ENCODE measurements at regions not wholly inside any gene's neighbourhood (a gene's known extent, or its start where the extent isn't known, plus 50 kb on each side); places are given as distances from the start of the nearest gene placed in this dataset.

- no peak overlapping the region for H3K27ac ChIP-seq (ENCODE audit: low read depth, low read length)
- no peaks in the 10 kb centered on the region for H3K36me3 ChIP-seq (ENCODE audit: insufficient read depth, low read length)
- no peaks in the 10 kb centered on the region for H3K27me3 ChIP-seq (ENCODE audit: insufficient read depth, low read length)
- H2AFZ ChIP-seq (ENCODE audit: low read length, unreplicated experiment): no peak overlapping the region
- no peaks in the 10 kb centered on the region for H3K4me1 ChIP-seq (ENCODE audit: control insufficient read depth, insufficient read depth, low read length, unreplicated experiment)
- no peaks in the 10 kb centered on the region for H3K79me2 ChIP-seq (ENCODE audit: control insufficient read depth, insufficient read depth, low read length, unreplicated experiment)
- H3K4me3 ChIP-seq (ENCODE audit: low read depth, low read length): no peak overlapping the region
These were observed 75.3 kb upstream of the RPH3AL start for GRCh38 chr17:427891-428290.

- Histone ChIP-seq H3K4me3 (ENCODE audit: low read depth, low read length) (no peak overlapping the region), H3K27ac (ENCODE audit: low read depth, low read length) (no peak overlapping the region), H2AFZ (ENCODE audit: low read length, unreplicated experiment) (no peak overlapping the region), H3K36me3 (ENCODE audit: insufficient read depth, low read length) (no peaks in the 10 kb centered on the region), H3K4me1 (ENCODE audit: control insufficient read depth, insufficient read depth, low read length, unreplicated experiment) (no peaks in the 10 kb centered on the region), H3K27me3 (ENCODE audit: insufficient read depth, low read length) (no peaks in the 10 kb centered on the region), H3K79me2 (ENCODE audit: control insufficient read depth, insufficient read depth, low read length, unreplicated experiment) (no peaks in the 10 kb centered on the region)
These were observed 74.7 kb upstream of the RPH3AL start for GRCh38 chr17:427327-427726.

- Histone ChIP-seq H3K27ac (ENCODE audit: low read depth, low read length) (no peak overlapping the region), H3K4me3 (ENCODE audit: low read depth, low read length) (no peak overlapping the region), H3K4me1 (ENCODE audit: control insufficient read depth, insufficient read depth, low read length, unreplicated experiment) (no peaks in the 10 kb centered on the region), H3K27me3 (ENCODE audit: insufficient read depth, low read length) (no peaks in the 10 kb centered on the region), H3K36me3 (ENCODE audit: insufficient read depth, low read length) (no peaks in the 10 kb centered on the region), H2AFZ (ENCODE audit: low read length, unreplicated experiment) (no peak overlapping the region), H3K79me2 (ENCODE audit: control insufficient read depth, insufficient read depth, low read length, unreplicated experiment) (no peaks in the 10 kb centered on the region)
These were observed 69.8 kb upstream of the RPH3AL start for GRCh38 chr17:422196-422930.

- H3K27ac ChIP-seq (ENCODE audit: low read depth, low read length): no peak overlapping the region
- no peaks in the 10 kb centered on the region for H3K36me3 ChIP-seq (ENCODE audit: insufficient read depth, low read length)
- no peak overlapping the region for H2AFZ ChIP-seq (ENCODE audit: low read length, unreplicated experiment)
- H3K4me1 ChIP-seq (ENCODE audit: control insufficient read depth, insufficient read depth, low read length, unreplicated experiment): no peaks in the 10 kb centered on the region
- H3K27me3 ChIP-seq (ENCODE audit: insufficient read depth, low read length): no peaks in the 10 kb centered on the region
- no peak overlapping the region for H3K4me3 ChIP-seq (ENCODE audit: low read depth, low read length)
- H3K79me2 ChIP-seq (ENCODE audit: control insufficient read depth, insufficient read depth, low read length, unreplicated experiment): no peaks in the 10 kb centered on the region
These were observed 68.0 kb upstream of the RPH3AL start for GRCh38 chr17:420479-421175.

GRCh38 chr17:419073-419735, 66.6 kb upstream of the RPH3AL start:
- Histone ChIP-seq H3K79me2 (ENCODE audit: control insufficient read depth, insufficient read depth, low read length, unreplicated experiment) (no peaks in the 10 kb centered on the region), H2AFZ (ENCODE audit: low read length, unreplicated experiment) (no peak overlapping the region), H3K27me3 (ENCODE audit: insufficient read depth, low read length) (no peaks in the 10 kb centered on the region), H3K36me3 (ENCODE audit: insufficient read depth, low read length) (no peaks in the 10 kb centered on the region), H3K27ac (ENCODE audit: low read depth, low read length) (no peak overlapping the region), H3K4me3 (ENCODE audit: low read depth, low read length) (no peak overlapping the region), H3K4me1 (ENCODE audit: control insufficient read depth, insufficient read depth, low read length, unreplicated experiment) (no peaks in the 10 kb centered on the region)

- Histone ChIP-seq H2AFZ (ENCODE audit: low read length, unreplicated experiment) (no peak overlapping the region), H3K4me3 (ENCODE audit: low read depth, low read length) (no peak overlapping the region), H3K79me2 (ENCODE audit: control insufficient read depth, insufficient read depth, low read length, unreplicated experiment) (no peaks in the 10 kb centered on the region), H3K27ac (ENCODE audit: low read depth, low read length) (no peak overlapping the region), H3K36me3 (ENCODE audit: insufficient read depth, low read length) (no peaks in the 10 kb centered on the region), H3K4me1 (ENCODE audit: control insufficient read depth, insufficient read depth, low read length, unreplicated experiment) (no peaks in the 10 kb centered on the region), H3K27me3 (ENCODE audit: insufficient read depth, low read length) (no peaks in the 10 kb centered on the region)
These were observed 65.8 kb upstream of the RPH3AL start for GRCh38 chr17:418421-418751.

- Histone ChIP-seq H3K36me3 (ENCODE audit: insufficient read depth, low read length) (no peaks in the 10 kb centered on the region), H3K4me1 (ENCODE audit: control insufficient read depth, insufficient read depth, low read length, unreplicated experiment) (no peaks in the 10 kb centered on the region), H3K27ac (ENCODE audit: low read depth, low read length) (no peak overlapping the region), H3K4me3 (ENCODE audit: low read depth, low read length) (no peak overlapping the region), H3K27me3 (ENCODE audit: insufficient read depth, low read length) (no peaks in the 10 kb centered on the region), H3K79me2 (ENCODE audit: control insufficient read depth, insufficient read depth, low read length, unreplicated experiment) (no peaks in the 10 kb centered on the region), H2AFZ (ENCODE audit: low read length, unreplicated experiment) (no peak overlapping the region)
These were observed 65.2 kb upstream of the RPH3AL start for GRCh38 chr17:417691-418420.

GRCh38 chr17:416293-417206, 63.9 kb upstream of the RPH3AL start:
- Histone ChIP-seq H3K4me3 (ENCODE audit: low read depth, low read length) (no peak overlapping the region), H3K4me1 (ENCODE audit: control insufficient read depth, insufficient read depth, low read length, unreplicated experiment) (no peaks in the 10 kb centered on the region), H3K36me3 (ENCODE audit: insufficient read depth, low read length) (no peaks in the 10 kb centered on the region), H3K27ac (ENCODE audit: low read depth, low read length) (no peak overlapping the region), H2AFZ (ENCODE audit: low read length, unreplicated experiment) (no peak overlapping the region), H3K79me2 (ENCODE audit: control insufficient read depth, insufficient read depth, low read length, unreplicated experiment) (no peaks in the 10 kb centered on the region), H3K27me3 (ENCODE audit: insufficient read depth, low read length) (no peaks in the 10 kb centered on the region)

- Histone ChIP-seq H3K4me1 (ENCODE audit: control insufficient read depth, insufficient read depth, low read length, unreplicated experiment) (no peaks in the 10 kb centered on the region), H2AFZ (ENCODE audit: low read length, unreplicated experiment) (no peak overlapping the region), H3K36me3 (ENCODE audit: insufficient read depth, low read length) (no peaks in the 10 kb centered on the region), H3K4me3 (ENCODE audit: low read depth, low read length) (no peak overlapping the region), H3K79me2 (ENCODE audit: control insufficient read depth, insufficient read depth, low read length, unreplicated experiment) (no peaks in the 10 kb centered on the region), H3K27ac (ENCODE audit: low read depth, low read length) (no peak overlapping the region), H3K27me3 (ENCODE audit: insufficient read depth, low read length) (no peaks in the 10 kb centered on the region)
These were observed 61.2 kb upstream of the RPH3AL start for GRCh38 chr17:413706-414380.

All from ACC112 (cell line).